ENCODE measurements at regions not wholly inside any gene's neighbourhood (a gene's known extent, or its start where the extent isn't known, plus 50 kb on each side); places are given as distances from the start of the nearest gene placed in this dataset.

- TF ChIP-seq, protein P1, sequence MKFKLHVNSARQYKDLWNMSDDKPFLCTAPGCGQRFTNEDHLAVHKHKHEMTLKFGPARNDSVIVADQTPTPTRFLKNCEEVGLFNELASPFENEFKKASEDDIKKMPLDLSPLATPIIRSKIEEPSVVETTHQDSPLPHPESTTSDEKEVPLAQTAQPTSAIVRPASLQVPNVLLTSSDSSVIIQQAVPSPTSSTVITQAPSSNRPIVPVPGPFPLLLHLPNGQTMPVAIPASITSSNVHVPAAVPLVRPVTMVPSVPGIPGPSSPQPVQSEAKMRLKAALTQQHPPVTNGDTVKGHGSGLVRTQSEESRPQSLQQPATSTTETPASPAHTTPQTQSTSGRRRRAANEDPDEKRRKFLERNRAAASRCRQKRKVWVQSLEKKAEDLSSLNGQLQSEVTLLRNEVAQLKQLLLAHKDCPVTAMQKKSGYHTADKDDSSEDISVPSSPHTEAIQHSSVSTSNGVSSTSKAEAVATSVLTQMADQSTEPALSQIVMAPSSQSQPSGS (CRISPR knock-in tag; IDR thresholded peaks at IDR 0.05; ENCODE audit: borderline replicate concordance, low read depth), result no peak
- TF ChIP-seq ZNF219 (CRISPR knock-in tag; IDR thresholded peaks at IDR 0.05; ENCODE audit: borderline replicate concordance) (no peak), IRF2 (CRISPR knock-in tag; IDR thresholded peaks at IDR 0.05; ENCODE audit: borderline replicate concordance, low read depth) (no peak), ETV6 (CRISPR knock-in tag; IDR thresholded peaks at IDR 0.05) (no peak), ZNF121 (CRISPR knock-in tag; IDR thresholded peaks at IDR 0.05) (no peak), GABPB1 (CRISPR knock-in tag; IDR thresholded peaks at IDR 0.05) (no peak)
- TF ChIP-seq, protein P2, sequence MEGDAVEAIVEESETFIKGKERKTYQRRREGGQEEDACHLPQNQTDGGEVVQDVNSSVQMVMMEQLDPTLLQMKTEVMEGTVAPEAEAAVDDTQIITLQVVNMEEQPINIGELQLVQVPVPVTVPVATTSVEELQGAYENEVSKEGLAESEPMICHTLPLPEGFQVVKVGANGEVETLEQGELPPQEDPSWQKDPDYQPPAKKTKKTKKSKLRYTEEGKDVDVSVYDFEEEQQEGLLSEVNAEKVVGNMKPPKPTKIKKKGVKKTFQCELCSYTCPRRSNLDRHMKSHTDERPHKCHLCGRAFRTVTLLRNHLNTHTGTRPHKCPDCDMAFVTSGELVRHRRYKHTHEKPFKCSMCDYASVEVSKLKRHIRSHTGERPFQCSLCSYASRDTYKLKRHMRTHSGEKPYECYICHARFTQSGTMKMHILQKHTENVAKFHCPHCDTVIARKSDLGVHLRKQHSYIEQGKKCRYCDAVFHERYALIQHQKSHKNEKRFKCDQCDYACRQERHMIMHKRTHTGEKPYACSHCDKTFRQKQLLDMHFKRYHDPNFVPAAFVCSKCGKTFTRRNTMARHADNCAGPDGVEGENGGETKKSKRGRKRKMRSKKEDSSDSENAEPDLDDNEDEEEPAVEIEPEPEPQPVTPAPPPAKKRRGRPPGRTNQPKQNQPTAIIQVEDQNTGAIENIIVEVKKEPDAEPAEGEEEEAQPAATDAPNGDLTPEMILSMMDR (IDR thresholded peaks at IDR 0.05), result no peak
- TF ChIP-seq, protein P3, sequence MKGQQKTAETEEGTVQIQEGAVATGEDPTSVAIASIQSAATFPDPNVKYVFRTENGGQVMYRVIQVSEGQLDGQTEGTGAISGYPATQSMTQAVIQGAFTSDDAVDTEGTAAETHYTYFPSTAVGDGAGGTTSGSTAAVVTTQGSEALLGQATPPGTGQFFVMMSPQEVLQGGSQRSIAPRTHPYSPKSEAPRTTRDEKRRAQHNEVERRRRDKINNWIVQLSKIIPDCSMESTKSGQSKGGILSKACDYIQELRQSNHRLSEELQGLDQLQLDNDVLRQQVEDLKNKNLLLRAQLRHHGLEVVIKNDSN (CRISPR knock-in tag; IDR thresholded peaks at IDR 0.05), result no peak
- TF ChIP-seq, protein P4, sequence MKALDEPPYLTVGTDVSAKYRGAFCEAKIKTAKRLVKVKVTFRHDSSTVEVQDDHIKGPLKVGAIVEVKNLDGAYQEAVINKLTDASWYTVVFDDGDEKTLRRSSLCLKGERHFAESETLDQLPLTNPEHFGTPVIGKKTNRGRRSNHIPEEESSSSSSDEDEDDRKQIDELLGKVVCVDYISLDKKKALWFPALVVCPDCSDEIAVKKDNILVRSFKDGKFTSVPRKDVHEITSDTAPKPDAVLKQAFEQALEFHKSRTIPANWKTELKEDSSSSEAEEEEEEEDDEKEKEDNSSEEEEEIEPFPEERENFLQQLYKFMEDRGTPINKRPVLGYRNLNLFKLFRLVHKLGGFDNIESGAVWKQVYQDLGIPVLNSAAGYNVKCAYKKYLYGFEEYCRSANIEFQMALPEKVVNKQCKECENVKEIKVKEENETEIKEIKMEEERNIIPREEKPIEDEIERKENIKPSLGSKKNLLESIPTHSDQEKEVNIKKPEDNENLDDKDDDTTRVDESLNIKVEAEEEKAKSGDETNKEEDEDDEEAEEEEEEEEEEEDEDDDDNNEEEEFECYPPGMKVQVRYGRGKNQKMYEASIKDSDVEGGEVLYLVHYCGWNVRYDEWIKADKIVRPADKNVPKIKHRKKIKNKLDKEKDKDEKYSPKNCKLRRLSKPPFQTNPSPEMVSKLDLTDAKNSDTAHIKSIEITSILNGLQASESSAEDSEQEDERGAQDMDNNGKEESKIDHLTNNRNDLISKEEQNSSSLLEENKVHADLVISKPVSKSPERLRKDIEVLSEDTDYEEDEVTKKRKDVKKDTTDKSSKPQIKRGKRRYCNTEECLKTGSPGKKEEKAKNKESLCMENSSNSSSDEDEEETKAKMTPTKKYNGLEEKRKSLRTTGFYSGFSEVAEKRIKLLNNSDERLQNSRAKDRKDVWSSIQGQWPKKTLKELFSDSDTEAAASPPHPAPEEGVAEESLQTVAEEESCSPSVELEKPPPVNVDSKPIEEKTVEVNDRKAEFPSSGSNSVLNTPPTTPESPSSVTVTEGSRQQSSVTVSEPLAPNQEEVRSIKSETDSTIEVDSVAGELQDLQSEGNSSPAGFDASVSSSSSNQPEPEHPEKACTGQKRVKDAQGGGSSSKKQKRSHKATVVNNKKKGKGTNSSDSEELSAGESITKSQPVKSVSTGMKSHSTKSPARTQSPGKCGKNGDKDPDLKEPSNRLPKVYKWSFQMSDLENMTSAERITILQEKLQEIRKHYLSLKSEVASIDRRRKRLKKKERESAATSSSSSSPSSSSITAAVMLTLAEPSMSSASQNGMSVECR (CRISPR knock-in tag; IDR thresholded peaks at IDR 0.05; ENCODE audit: borderline replicate concordance), result no peak
Measured at GRCh38 chr2:193670478-193670877, 1475.7 kb upstream of the TMEFF2 start.

Data from WTC11 (cell line).